Adrenal gland (tissue), 9 donors: ENCODE measurements at regions not wholly inside any gene's neighbourhood (a gene's known extent, or its start where the extent isn't known, plus 50 kb on each side); places are given as distances from the start of the nearest gene placed in this dataset.

Experiments
- DNase-seq, 7 donors: peaks; one replicate each; pipeline ENCODE4 v3.0.0-alpha.2; 2019 to 2020
- H3K27ac ChIP-seq, 5 donors: fragments of 200-600 bp; sonication (generic) in 4 of 5; 1 replicate in 3 of 5; 2 replicates in 2 of 5; pipeline versions ENCODE4 v1.5.1 to v1.8.0; 2016 to 2020; ENCODE audit warnings: mild to moderate bottlenecking in 1 of 5
- H3K27me3 ChIP-seq: fragments of 200-600 bp; 2 replicates; pipeline ENCODE4 v1.8.0; 2021
- H3K36me3 ChIP-seq, 2 donors: fragments of 200-600 bp; replicated peaks in 1 of 2; 1 replicate in 1 of 2; 2 replicates in 1 of 2; pipeline versions ENCODE4 v1.5.1 to v1.8.0; 2018 to 2022
- H3K4me1 ChIP-seq, 2 donors: fragments of 200-600 bp; replicated peaks in 1 of 2; 1 replicate in 1 of 2; 2 replicates in 1 of 2; pipeline versions ENCODE4 v1.5.1 to v1.8.0; 2018 to 2021
- H3K4me3 ChIP-seq, 4 donors: fragments of 200-600 bp; sonication (generic) in 3 of 4; one replicate each; pipeline ENCODE4 v1.5.1; 2016 to 2018
- H3K9me3 ChIP-seq, 3 donors: fragments of 200-600 bp; sonication (generic) in 1 of 3; replicated peaks in 1 of 3; 1 replicate in 2 of 3; 2 replicates in 1 of 3; pipeline versions ENCODE4 v1.5.1 to v1.8.0; 2016 to 2021
- CTCF ChIP-seq, 6 experiments: fragments of 450-650 bp in 4 of 6; fragments of 200-600 bp in 2 of 6; sonication (generic) in 1 of 6; IDR thresholded peaks; 1 replicate in 5 of 6; 2 replicates in 1 of 6; pipeline versions ENCODE4 v1.5.1 to v1.8.0; 2016 to 2021; ENCODE audit warnings: antibody characterized with exemption in 6 of 6, mild to moderate bottlenecking in 2 of 6, moderate library complexity in 1 of 6
- POLR2A ChIP-seq, 2 donors: fragments of 450-650 bp; IDR thresholded peaks; one replicate each; pipeline ENCODE4 v1.6.1; 2017; ENCODE audit warnings: antibody characterized with exemption in 2 of 2, mild to moderate bottlenecking in 2 of 2, moderate library complexity in 1 of 2
- WGBS, 4 donors: extraction: QIAGEN DNeasy Blood & Tissue Kit in 2 of 4; methylation state at CpG; one replicate each; pipeline versions ENCODE4 v1.1.5 to v1.1.7; 2013 to 2017; 5-methylcytosine and 5-hydroxymethylcytosine counted together
- intact Hi-C, 2 donors: fragments of 100-400 bp; cut with DNase I; formaldehyde crosslinking; loops; one replicate each; pipeline versions ENCODE4 v1.14.1 to v1.15.0; 2022 to 2023
- donor health status: healthy with polysubstance abuse.
- donor health status: Bipolar disorder and iron deficiency.
- donor health status: DM: yes; HTN: yes; CAD: no.
- donor health status: DM: no; HTN: no; CAD: no.
- donor health status: DM: no; HTN: no; CAD: no.

- DNase-seq = peak in 1 of 7 donors; percentile 74
- Histone ChIP-seq H3K27ac (peak overlapping the region in 1 of 5 donors; percentile 19), H3K9me3 (no peaks in the 10 kb centered on the region), H3K4me3 (no peak overlapping the region), H3K36me3 (no peaks in the 10 kb centered on the region), H3K27me3 (no peaks in the 10 kb centered on the region), H3K4me1 (no peaks in the 10 kb centered on the region)
- intact Hi-C loops = no loop called here
- no peak for TF ChIP-seq CTCF (IDR thresholded peaks at IDR 0.05)
- TF ChIP-seq POLR2A (IDR thresholded peaks at IDR 0.05) = no peak
- WGBS, 4 donors = 21 to 35% (median 32%) methylated on average over 3 of the region's 3 CpGs
Measured at GRCh38 chr1:50265790-50266314, 157.1 kb downstream of the ELAVL4 start.

- WGBS, 4 donors = 45 to 93% (median 75%) methylated on average over 1 of the region's 1 CpG
- TF ChIP-seq POLR2A (IDR thresholded peaks at IDR 0.05) (no peak), CTCF (IDR thresholded peaks at IDR 0.05) (no peak)
- H3K36me3 ChIP-seq = no peaks in the 10 kb centered on the region
- no peaks in the 10 kb centered on the region for H3K27me3 ChIP-seq
- no peaks in the 10 kb centered on the region for H3K4me1 ChIP-seq
- no peak overlapping the region for H3K4me3 ChIP-seq
- H3K27ac ChIP-seq = no peak overlapping the region
- intact Hi-C loops = no loop called here
- H3K9me3 ChIP-seq = no peaks in the 10 kb centered on the region
- no peak for DNase-seq
Measured at GRCh38 chr1:50264590-50264989, 155.9 kb downstream of the ELAVL4 start.

GRCh38 chr1:50262436-50262835 lies 153.7 kb downstream of the ELAVL4 start:
- DNase-seq = no peak

GRCh38 chr1:50261951-50262350 lies 153.2 kb downstream of the ELAVL4 start:
- TF ChIP-seq CTCF (IDR thresholded peaks at IDR 0.05) (no peak), POLR2A (IDR thresholded peaks at IDR 0.05) (no peak)
- Histone ChIP-seq H3K9me3 (no peaks in the 10 kb centered on the region), H3K36me3 (no peaks in the 10 kb centered on the region), H3K27ac (no peak overlapping the region), H3K27me3 (no peaks in the 10 kb centered on the region), H3K4me1 (no peaks in the 10 kb centered on the region), H3K4me3 (no peak overlapping the region)
- DNase-seq = no peak
- intact Hi-C loops = no loop called here
- 85 to 88% (median 86%) methylated on average over 7 of the region's 7 CpGs for WGBS, 4 donors

More at GRCh38 chr1:50262436-50262835, 153.7 kb downstream of the ELAVL4 start:
- H3K4me3 ChIP-seq = no peak overlapping the region
- no peaks in the 10 kb centered on the region for H3K4me1 ChIP-seq
- H3K9me3 ChIP-seq = no peaks in the 10 kb centered on the region
- no peaks in the 10 kb centered on the region for H3K36me3 ChIP-seq
- TF ChIP-seq POLR2A (IDR thresholded peaks at IDR 0.05) (no peak), CTCF (IDR thresholded peaks at IDR 0.05) (no peak)
- no peak overlapping the region for H3K27ac ChIP-seq
- intact Hi-C loops = no loop called here
- H3K27me3 ChIP-seq = no peaks in the 10 kb centered on the region
- WGBS, 4 donors = 68 to 75% (median 75%) methylated on average over 1 of the region's 1 CpG
